ENCODE measurements at regions not wholly inside any gene's neighbourhood (a gene's known extent, or its start where the extent isn't known, plus 50 kb on each side); places are given as distances from the start of the nearest gene placed in this dataset.

DNA sequence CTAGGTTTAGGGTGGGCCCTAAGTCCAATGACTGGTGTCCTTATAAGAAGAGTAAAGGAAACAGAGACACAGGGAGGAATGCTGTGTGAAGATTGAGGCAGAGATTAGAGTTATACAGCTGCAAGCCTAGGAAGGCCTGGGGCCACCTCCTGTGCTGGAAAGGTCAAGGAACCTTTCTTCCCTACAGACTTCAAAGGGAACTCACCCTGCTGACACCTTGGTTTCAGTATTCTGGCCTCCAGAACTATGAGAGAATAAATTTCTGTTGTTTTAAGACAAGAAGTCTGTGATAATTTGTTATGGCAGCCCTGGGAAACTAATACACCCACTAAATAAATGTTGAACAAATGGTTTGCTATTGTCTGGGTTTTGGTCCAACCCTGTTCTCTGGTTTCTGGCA is 102.3 kb upstream of the NEUROD1 start:
- DNase-seq, result peak in 1 of 2 donors; percentile 58
- TF ChIP-seq POLR2A (IDR thresholded peaks at IDR 0.05) (no peak), POLR2AphosphoS5 (IDR thresholded peaks at IDR 0.05) (peak in 1 of 3 donors; percentile 20)
- no peaks in the 10 kb centered on the region for H3K36me3 ChIP-seq
- peaks cover 0 to 66% (median 27%) of the 10 kb centered on the region in 4 donors for H3K4me1 ChIP-seq
- H3K27ac ChIP-seq, result peak overlapping the region in 3 of 5 donors; percentile 18 to 68 (median 47)
- H3K9me3 ChIP-seq, result no peaks in the 10 kb centered on the region
- no peaks in the 10 kb centered on the region for H3K27me3 ChIP-seq
- intact Hi-C loops (cut with DNase I; ENCODE audit: low total_unique reads), result no loop called here
- no peak overlapping the region for H3K4me3 ChIP-seq

DNA sequence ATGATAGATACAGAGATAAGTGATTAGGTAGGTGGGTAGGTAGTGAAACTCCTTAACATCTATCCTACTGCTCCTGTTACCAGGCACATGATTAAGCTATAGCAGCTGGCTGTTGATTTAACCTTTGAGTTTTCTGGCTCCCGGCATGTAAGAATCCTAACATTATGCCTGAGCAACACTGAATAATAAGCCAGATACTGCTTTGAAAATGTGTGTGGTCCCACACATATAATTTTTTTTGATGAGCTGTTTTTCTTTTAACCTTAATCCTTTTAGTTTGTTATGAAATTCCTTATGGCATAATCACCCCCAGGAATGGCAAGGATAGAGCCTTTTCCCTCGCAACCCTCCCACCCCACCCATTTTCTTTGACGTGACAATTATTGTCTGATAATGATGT is 104.2 kb upstream of the NEUROD1 start:
- 24 to 29% (median 27%) methylated on average over 3 of the region's 3 CpGs for WGBS, 5 donors

DNA sequence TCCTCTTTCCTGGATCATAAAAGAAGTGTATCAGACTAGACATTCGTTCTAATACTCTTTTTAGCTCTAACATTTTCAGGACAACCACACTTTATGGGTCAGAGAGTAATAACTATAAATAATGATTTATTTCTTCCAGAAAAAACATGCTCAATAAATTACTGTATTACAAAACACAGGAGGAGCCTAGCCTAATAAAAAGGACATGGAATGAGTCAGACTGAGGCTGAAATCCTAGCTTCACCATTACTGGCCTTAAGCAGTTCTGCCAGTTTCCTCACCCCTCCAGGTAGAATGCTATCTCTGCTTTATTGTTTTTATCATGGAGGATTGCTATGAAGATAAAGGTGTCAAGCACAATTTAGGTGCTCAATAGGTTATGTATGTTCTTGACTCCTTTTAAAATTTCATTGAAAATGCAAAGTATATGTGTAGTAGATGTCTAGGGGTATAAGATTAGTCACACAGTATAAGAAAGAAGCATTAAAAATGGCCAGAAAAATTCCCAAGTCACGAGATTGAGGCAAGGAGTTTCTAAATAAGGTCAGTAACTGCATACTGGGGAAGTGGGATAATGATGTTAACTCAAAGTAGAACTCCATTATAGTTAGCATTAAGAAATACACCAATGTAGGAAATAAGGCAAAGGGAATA is 105.5 kb upstream of the NEUROD1 start:
- H3K27ac ChIP-seq, result peak overlapping the region in 3 of 5 donors; percentile 18 to 70 (median 32)
- no peaks in the 10 kb centered on the region for H3K36me3 ChIP-seq
- H3K9me3 ChIP-seq, result no peaks in the 10 kb centered on the region
- DNase-seq, result peak in 1 of 2 donors; percentile 33
- peaks cover 0 to 40% (median 14%) of the 10 kb centered on the region in 4 donors for H3K4me1 ChIP-seq
- H3K4me3 ChIP-seq, result no peak overlapping the region
- no peaks in the 10 kb centered on the region for H3K27me3 ChIP-seq
- TF ChIP-seq EP300 (IDR thresholded peaks at IDR 0.05) (no peak), POLR2A (IDR thresholded peaks at IDR 0.05) (no peak), POLR2AphosphoS5 (IDR thresholded peaks at IDR 0.05) (no peak)
- TF ChIP-seq, protein P1, sequence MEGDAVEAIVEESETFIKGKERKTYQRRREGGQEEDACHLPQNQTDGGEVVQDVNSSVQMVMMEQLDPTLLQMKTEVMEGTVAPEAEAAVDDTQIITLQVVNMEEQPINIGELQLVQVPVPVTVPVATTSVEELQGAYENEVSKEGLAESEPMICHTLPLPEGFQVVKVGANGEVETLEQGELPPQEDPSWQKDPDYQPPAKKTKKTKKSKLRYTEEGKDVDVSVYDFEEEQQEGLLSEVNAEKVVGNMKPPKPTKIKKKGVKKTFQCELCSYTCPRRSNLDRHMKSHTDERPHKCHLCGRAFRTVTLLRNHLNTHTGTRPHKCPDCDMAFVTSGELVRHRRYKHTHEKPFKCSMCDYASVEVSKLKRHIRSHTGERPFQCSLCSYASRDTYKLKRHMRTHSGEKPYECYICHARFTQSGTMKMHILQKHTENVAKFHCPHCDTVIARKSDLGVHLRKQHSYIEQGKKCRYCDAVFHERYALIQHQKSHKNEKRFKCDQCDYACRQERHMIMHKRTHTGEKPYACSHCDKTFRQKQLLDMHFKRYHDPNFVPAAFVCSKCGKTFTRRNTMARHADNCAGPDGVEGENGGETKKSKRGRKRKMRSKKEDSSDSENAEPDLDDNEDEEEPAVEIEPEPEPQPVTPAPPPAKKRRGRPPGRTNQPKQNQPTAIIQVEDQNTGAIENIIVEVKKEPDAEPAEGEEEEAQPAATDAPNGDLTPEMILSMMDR (IDR thresholded peaks at IDR 0.05), result no peak
- intact Hi-C loops (cut with DNase I; ENCODE audit: low total_unique reads), result no loop called here
- WGBS, 5 donors, result 52 to 74% (median 64%) methylated on average over 2 of the region's 2 CpGs

More for the DNA sequence above, 104.2 kb upstream of the NEUROD1 start:
- no peak for TF ChIP-seq EP300 (IDR thresholded peaks at IDR 0.05)
- TF ChIP-seq POLR2AphosphoS5 (IDR thresholded peaks at IDR 0.05), result no peak
- TF ChIP-seq, protein P1 (IDR thresholded peaks at IDR 0.05), result no peak
- no peak for TF ChIP-seq POLR2A (IDR thresholded peaks at IDR 0.05)
- H3K27ac ChIP-seq, result peak overlapping the region in 3 of 5 donors; percentile 32 to 70 (median 39)
- no peaks in the 10 kb centered on the region for H3K27me3 ChIP-seq
- DNase-seq, result peak in 1 of 2 donors; percentile 62
- intact Hi-C loops (cut with DNase I; ENCODE audit: low total_unique reads), result no loop called here
- H3K4me1 ChIP-seq, result peaks cover 0 to 47% (median 22%) of the 10 kb centered on the region in 4 donors
- no peaks in the 10 kb centered on the region for H3K36me3 ChIP-seq
- H3K4me3 ChIP-seq, result no peak overlapping the region
- H3K9me3 ChIP-seq, result no peaks in the 10 kb centered on the region

DNA sequence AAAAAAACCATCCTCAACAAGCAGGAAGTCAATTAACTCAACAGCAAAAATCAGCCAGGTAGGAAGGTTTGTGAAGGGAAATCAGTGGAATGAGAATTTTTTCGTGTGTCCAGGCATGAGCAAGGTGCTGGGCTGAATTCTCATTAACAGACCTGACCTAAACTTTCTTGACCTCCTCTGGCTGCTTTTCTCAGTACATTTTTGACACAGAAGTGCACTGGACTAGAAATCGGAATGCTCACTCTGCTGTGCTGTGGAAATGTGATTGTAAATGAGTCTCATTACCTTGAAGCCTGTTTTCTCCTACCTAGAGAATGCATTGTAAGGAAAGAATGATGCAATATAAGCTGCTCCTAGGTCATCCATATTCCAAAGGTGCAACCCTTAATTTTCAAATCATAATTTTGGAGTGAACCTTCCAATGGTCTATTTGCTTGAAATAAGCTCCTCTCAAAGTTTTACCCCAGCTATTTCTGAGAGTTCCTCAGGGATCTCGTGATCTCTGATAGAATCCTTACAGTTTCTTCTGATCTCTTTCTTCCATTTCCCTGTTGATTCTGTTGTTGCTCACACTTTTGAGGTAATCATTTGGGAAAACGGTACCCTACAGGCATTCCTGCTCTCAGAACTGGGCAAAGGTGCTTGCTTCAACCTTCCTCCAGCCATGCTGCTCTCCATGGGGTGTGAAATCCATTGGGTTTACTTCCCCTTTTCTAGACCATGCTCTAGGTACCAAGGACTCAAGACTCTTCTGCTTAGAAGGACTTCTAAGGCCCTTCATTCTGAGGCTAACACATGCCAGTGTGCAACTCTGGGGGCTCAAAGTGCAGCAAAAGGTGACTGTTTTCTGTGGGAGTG is 104.9 kb upstream of the ITPRID2 start:
- H3K27me3 ChIP-seq, result no peaks in the 10 kb centered on the region
- intact Hi-C loops (cut with DNase I; ENCODE audit: low total_unique reads), result no loop called here
- TF ChIP-seq POLR2AphosphoS5 (IDR thresholded peaks at IDR 0.05), result no peak
- TF ChIP-seq EP300 (IDR thresholded peaks at IDR 0.05), result no peak
- no peak for TF ChIP-seq POLR2A (IDR thresholded peaks at IDR 0.05)
- TF ChIP-seq, protein P1 (IDR thresholded peaks at IDR 0.05), result no peak

More for the DNA sequence above, 104.9 kb upstream of the ITPRID2 start:
- Histone ChIP-seq H3K9me3 (no peaks in the 10 kb centered on the region), H3K27ac (no peak overlapping the region), H3K4me3 (no peak overlapping the region), H3K4me1 (peaks cover 0 to 38% (median 13%) of the 10 kb centered on the region in 4 donors), H3K36me3 (no peaks in the 10 kb centered on the region)
- no peak for DNase-seq
- WGBS, 5 donors, result 90 to 94% (median 92%) methylated on average over 4 of the region's 4 CpGs

All from stomach (tissue), 8 donors.